ENCODE measurements at regions not wholly inside any gene's neighbourhood (a gene's known extent, or its start where the extent isn't known, plus 50 kb on each side); places are given as distances from the start of the nearest gene placed in this dataset.

GRCh38 chr3:147007736-147008245, 398.6 kb downstream of the ZIC4 start:
- H3K4me2 ChIP-seq (ENCODE audit: low read length), result no peak overlapping the region
- H3K27ac ChIP-seq (ENCODE audit: low read depth, low read length), result no peak overlapping the region
- no peak overlapping the region for H2AFZ ChIP-seq (ENCODE audit: low read depth, low read length, poor library complexity, severe bottlenecking)
- ChIA-PET POLR2A (no interaction called here), CTCF (no interaction called here), RAD21 (ENCODE audit: low non-redundant PET in 1 of 2, low total read pairs in 2 of 2, uncharacterized antibody in 2 of 2, unreplicated experiment in 2 of 2) (no interaction called here)
- DNase-seq (ENCODE audit: low read depth, low spot score) (no peak), ATAC-seq (no peak)
- no peaks in the 10 kb centered on the region for H3K27me3 ChIP-seq (ENCODE audit: insufficient read depth, low read length)
- H3K4me3 ChIP-seq (replicated peaks in 1 of 2; ENCODE audit: low read depth in 1 of 2, low read length in 2 of 2), result no peak overlapping the region
- intact Hi-C loops (cut with micrococcal nuclease), result no loop called here
- TF ChIP-seq CTCF (IDR thresholded peaks at IDR 0.05 in 2 of 3, conservative IDR thresholded peaks at IDR 0.05 in 1 of 3; ENCODE audit: borderline replicate concordance in 1 of 3, insufficient read depth in 1 of 3, low read depth in 2 of 3, low read length in 2 of 3), result no peak
- no peak for TF ChIP-seq ZBTB33 (IDR thresholded peaks at IDR 0.05; ENCODE audit: extremely low read depth, insufficient replicate concordance, low read length)
- no peak for TF ChIP-seq MAX (IDR thresholded peaks at IDR 0.05)
- TF ChIP-seq JUND (IDR thresholded peaks at IDR 0.05), result no peak
- no peak for TF ChIP-seq CEBPB (IDR thresholded peaks at IDR 0.05; ENCODE audit: low read depth)
- no peak for TF ChIP-seq SIN3A (IDR thresholded peaks at IDR 0.05; ENCODE audit: low read depth)
- no peak for TF ChIP-seq EZH2 (IDR thresholded peaks at IDR 0.05)
- TF ChIP-seq REST (IDR thresholded peaks at IDR 0.05; ENCODE audit: low read depth), result no peak
- no peak for TF ChIP-seq TCF7L2 (IDR thresholded peaks at IDR 0.05; ENCODE audit: borderline replicate concordance, extremely low read depth, insufficient read depth, insufficient read length)
- TF ChIP-seq ZNF274 (IDR thresholded peaks at IDR 0.05; ENCODE audit: low read depth, low read length), result no peak
- no peak for TF ChIP-seq FOSL1 (IDR thresholded peaks at IDR 0.05; ENCODE audit: low read depth)
- TF ChIP-seq SRF (IDR thresholded peaks at IDR 0.05; ENCODE audit: low read depth), result no peak
- no peak for TF ChIP-seq ELF1 (IDR thresholded peaks at IDR 0.05; ENCODE audit: borderline replicate concordance, low read depth)
- TF ChIP-seq ATF3 (IDR thresholded peaks at IDR 0.05), result no peak
- TF ChIP-seq POLR2A (IDR thresholded peaks at IDR 0.05; ENCODE audit: borderline replicate concordance, extremely low read depth, insufficient read depth, insufficient read length), result no peak
- TF ChIP-seq POLR2AphosphoS5 (IDR thresholded peaks at IDR 0.05; ENCODE audit: low read depth, low read length), result no peak
- TF ChIP-seq EZH2phosphoT487 (IDR thresholded peaks at IDR 0.05; ENCODE audit: borderline replicate concordance), result no peak
- no peak for TF ChIP-seq CBX3 (IDR thresholded peaks at IDR 0.05; ENCODE audit: low read depth)
- no TSS peak for BruUV-seq (replicated peaks)
- H3K9me2 ChIP-seq (ENCODE audit: insufficient read depth), result no peaks in the 10 kb centered on the region
- H4K20me1 ChIP-seq (ENCODE audit: insufficient read depth), result no peaks in the 10 kb centered on the region
- no peaks in the 10 kb centered on the region for H3K79me2 ChIP-seq (ENCODE audit: insufficient read depth, low read length)
- no peak overlapping the region for H3K9ac ChIP-seq (ENCODE audit: low read length)
- H3K36me3 ChIP-seq (ENCODE audit: control insufficient read depth in 1 of 2, insufficient read depth in 2 of 2, low read length in 2 of 2), result no peaks in the 10 kb centered on the region
- H3K4me1 ChIP-seq (ENCODE audit: control insufficient read depth in 1 of 2, insufficient read depth in 2 of 2, low read length in 2 of 2), result no peaks in the 10 kb centered on the region
- no peaks in the 10 kb centered on the region for H3K9me3 ChIP-seq (ENCODE audit: control insufficient read depth in 1 of 2, insufficient read depth in 1 of 2, low read depth in 1 of 2, low read length in 2 of 2)
